ENCODE measurements at regions not wholly inside any gene's neighbourhood (a gene's known extent, or its start where the extent isn't known, plus 50 kb on each side); places are given as distances from the start of the nearest gene placed in this dataset.

- TF ChIP-seq E4F1 (CRISPR knock-in tag; IDR thresholded peaks at IDR 0.05; ENCODE audit: borderline replicate concordance) (peak; percentile 55; the same call in 1 of the 2 replicates), HCFC1 (IDR thresholded peaks at IDR 0.05; ENCODE audit: low read depth, low read length) (peak; percentile 61), ZFP30 (CRISPR knock-in tag; IDR thresholded peaks at IDR 0.05; ENCODE audit: borderline replicate concordance) (peak; percentile 81; the same call in 1 of the 2 replicates), RBFOX2 (IDR thresholded peaks at IDR 0.05; ENCODE audit: low read depth, low read length) (peak; percentile 75), ETV1 (tag; conservative IDR thresholded peaks at IDR 0.05; ENCODE audit: low read depth) (0 out of 2 replicates have a peak, but pooled peaks have one; percentile 18), TBL1XR1 (IDR thresholded peaks at IDR 0.05; ENCODE audit: low read length in 2 of 2) (peak in 1 of 2 experiments; percentile 36; a peak in 1 of 4 replicates), TAF1 (IDR thresholded peaks at IDR 0.05; ENCODE audit: control insufficient read depth, extremely low read depth, insufficient read depth, low read length, severe bottlenecking) (peak; percentile 34), PKNOX1 (IDR thresholded peaks at IDR 0.05) (peak; percentile 55), ZMIZ1 (IDR thresholded peaks at IDR 0.05; ENCODE audit: low read depth in 2 of 2, low read length in 2 of 2) (peak in 1 of 2 experiments; percentile 97; a peak in 2 of 4 replicates), ZNF395 (CRISPR knock-in tag; IDR thresholded peaks at IDR 0.05) (peak; percentile 47; the same call in 1 of the 2 replicates), KLF16 (IDR thresholded peaks at IDR 0.05) (0 out of 2 replicates have a peak, but pooled peaks have one; percentile 31), SIN3A (IDR thresholded peaks at IDR 0.05; ENCODE audit: borderline replicate concordance in 2 of 2, control insufficient read depth in 1 of 2, low read depth in 2 of 2, low read length in 2 of 2) (peak; percentile 68 to 93; a peak in 3 of 4 replicates), ZNF551 (CRISPR knock-in tag; IDR thresholded peaks at IDR 0.05) (peak; percentile 95)
These were observed 158.3 kb upstream of the NOTCH2NLA start (continued) for GRCh38 chr1:146386851-146387749.

Measured in K562 (cell line).